ENCODE measurements at regions not wholly inside any gene's neighbourhood (a gene's known extent, or its start where the extent isn't known, plus 50 kb on each side); places are given as distances from the start of the nearest gene placed in this dataset.

- H3K4me3 ChIP-seq, result no peak overlapping the region
- no peaks in the 10 kb centered on the region for H3K4me1 ChIP-seq (replicated peaks in 1 of 2)
- no peaks in the 10 kb centered on the region for H3K36me3 ChIP-seq (replicated peaks in 1 of 2)
- intact Hi-C loops (cut with DNase I), result no loop called here
- no peaks in the 10 kb centered on the region for H3K9me3 ChIP-seq (replicated peaks in 1 of 3)
- TF ChIP-seq, protein P1, sequence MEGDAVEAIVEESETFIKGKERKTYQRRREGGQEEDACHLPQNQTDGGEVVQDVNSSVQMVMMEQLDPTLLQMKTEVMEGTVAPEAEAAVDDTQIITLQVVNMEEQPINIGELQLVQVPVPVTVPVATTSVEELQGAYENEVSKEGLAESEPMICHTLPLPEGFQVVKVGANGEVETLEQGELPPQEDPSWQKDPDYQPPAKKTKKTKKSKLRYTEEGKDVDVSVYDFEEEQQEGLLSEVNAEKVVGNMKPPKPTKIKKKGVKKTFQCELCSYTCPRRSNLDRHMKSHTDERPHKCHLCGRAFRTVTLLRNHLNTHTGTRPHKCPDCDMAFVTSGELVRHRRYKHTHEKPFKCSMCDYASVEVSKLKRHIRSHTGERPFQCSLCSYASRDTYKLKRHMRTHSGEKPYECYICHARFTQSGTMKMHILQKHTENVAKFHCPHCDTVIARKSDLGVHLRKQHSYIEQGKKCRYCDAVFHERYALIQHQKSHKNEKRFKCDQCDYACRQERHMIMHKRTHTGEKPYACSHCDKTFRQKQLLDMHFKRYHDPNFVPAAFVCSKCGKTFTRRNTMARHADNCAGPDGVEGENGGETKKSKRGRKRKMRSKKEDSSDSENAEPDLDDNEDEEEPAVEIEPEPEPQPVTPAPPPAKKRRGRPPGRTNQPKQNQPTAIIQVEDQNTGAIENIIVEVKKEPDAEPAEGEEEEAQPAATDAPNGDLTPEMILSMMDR (IDR thresholded peaks at IDR 0.05), result no peak
- no peak for TF ChIP-seq POLR2A (IDR thresholded peaks at IDR 0.05)
- H3K27ac ChIP-seq, result no peak overlapping the region
- H3K27me3 ChIP-seq, result no peaks in the 10 kb centered on the region
- DNase-seq, result no peak
These were observed 743.8 kb upstream of the INTU start for GRCh38 chr4:126888968-126889367.

DNA sequence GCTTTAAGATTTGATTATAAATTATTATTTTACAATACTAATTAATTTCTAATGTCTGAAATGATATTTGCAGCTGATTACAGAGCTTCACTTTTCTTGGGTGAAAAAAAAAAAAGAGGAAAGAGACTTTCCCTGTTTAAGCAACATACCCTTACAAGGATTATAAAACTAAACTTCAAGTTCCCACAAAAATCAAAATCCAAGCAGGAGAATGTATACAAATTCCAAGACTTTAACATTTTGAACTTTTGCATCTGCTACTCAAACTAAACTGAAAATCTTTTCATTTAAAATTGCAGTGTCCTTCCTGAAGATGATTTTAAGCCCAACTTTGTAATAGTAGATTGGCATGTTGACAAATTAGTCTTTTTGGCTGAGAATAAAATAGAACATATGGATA, 742.4 kb upstream of the INTU start:
- Histone ChIP-seq H3K4me3 (no peak overlapping the region), H3K4me1 (replicated peaks in 1 of 2) (no peaks in the 10 kb centered on the region), H3K27ac (no peak overlapping the region), H3K9me3 (replicated peaks in 1 of 3) (no peaks in the 10 kb centered on the region), H3K36me3 (replicated peaks in 1 of 2) (no peaks in the 10 kb centered on the region), H3K27me3 (no peaks in the 10 kb centered on the region)
- intact Hi-C loops (cut with DNase I), result no loop called here
- DNase-seq, result no peak
- TF ChIP-seq, protein P1 (IDR thresholded peaks at IDR 0.05), result no peak
- no peak for TF ChIP-seq POLR2A (IDR thresholded peaks at IDR 0.05)

DNA sequence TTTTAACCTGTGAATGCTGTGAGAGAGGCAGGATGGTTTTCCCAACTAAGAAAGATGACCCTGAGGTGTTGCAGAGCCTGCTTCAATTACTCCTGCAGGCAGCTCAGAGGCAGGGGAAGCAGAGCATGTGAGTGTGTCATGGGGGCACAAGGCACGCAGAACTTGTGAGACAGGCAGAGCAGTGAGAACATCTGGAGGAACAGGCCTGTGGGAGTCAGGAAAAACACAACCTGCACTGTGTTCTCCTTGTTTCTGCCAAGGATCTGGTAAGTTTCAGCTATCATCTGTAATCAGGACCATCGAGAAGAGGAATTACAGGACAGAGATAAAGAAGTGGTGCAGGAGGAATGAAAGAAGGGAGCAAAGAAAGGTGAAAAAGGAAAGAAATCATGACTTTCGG, 741.8 kb upstream of the INTU start:
- H3K27me3 ChIP-seq, result no peaks in the 10 kb centered on the region
- intact Hi-C loops (cut with DNase I), result no loop called here
- H3K27ac ChIP-seq, result no peak overlapping the region
- TF ChIP-seq, protein P1 (IDR thresholded peaks at IDR 0.05), result no peak
- TF ChIP-seq POLR2A (IDR thresholded peaks at IDR 0.05), result no peak
- no peak for DNase-seq
- H3K9me3 ChIP-seq (replicated peaks in 1 of 3), result no peaks in the 10 kb centered on the region
- H3K4me3 ChIP-seq, result no peak overlapping the region
- no peaks in the 10 kb centered on the region for H3K4me1 ChIP-seq (replicated peaks in 1 of 2)
- WGBS, 4 donors, result 33 to 41% (median 34%) methylated on average over 3 of the region's 3 CpGs
- no peaks in the 10 kb centered on the region for H3K36me3 ChIP-seq (replicated peaks in 1 of 2)

- Histone ChIP-seq H3K27ac (no peak overlapping the region), H3K27me3 (no peaks in the 10 kb centered on the region), H3K36me3 (replicated peaks in 1 of 2) (no peaks in the 10 kb centered on the region), H3K4me1 (replicated peaks in 1 of 2) (no peaks in the 10 kb centered on the region), H3K4me3 (no peak overlapping the region), H3K9me3 (replicated peaks in 1 of 3) (no peaks in the 10 kb centered on the region)
- no peak for DNase-seq
- TF ChIP-seq, protein P1 (IDR thresholded peaks at IDR 0.05), result no peak
- no peak for TF ChIP-seq POLR2A (IDR thresholded peaks at IDR 0.05)
- 50 to 75% (median 74%) methylated on average over 1 of the region's 1 CpG for WGBS, 4 donors
- intact Hi-C loops (cut with DNase I), result no loop called here
These were observed 737.8 kb upstream of the INTU start for GRCh38 chr4:126894963-126895362.
